Hematopoietic multipotent progenitor cell treated with erythropoietin and hydrocortisone succinate and interleukin-3 and kit ligand, for 8 days (in vitro differentiated cells): ENCODE measurements at regions not wholly inside any gene's neighbourhood (a gene's known extent, or its start where the extent isn't known, plus 50 kb on each side); places are given as distances from the start of the nearest gene placed in this dataset.

Experiments used
- DNase-seq: peaks from one replicate; pipeline ENCODE4 v3.0.0-alpha.2; 2015

DNA sequence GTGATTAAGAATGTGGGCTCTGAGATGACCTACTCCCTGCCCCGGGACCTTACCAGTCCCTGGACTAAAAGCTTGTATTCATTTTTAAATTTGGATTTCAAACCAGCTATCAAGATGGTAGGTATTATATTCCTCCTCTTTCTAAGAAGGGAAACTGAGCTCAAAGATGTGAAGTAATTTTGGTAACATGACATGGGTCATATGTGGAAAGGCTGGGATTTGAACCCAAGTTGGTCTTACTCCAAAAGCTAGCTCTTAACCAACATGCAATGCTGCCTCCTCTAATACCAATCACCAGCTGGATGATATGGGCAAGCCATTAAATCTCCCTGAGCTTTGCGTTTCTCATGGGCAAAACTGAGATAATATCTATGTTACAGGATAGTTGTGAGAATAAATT lies 166.4 kb upstream of the SLC38A2 start:
- no peak for DNase-seq

DNA sequence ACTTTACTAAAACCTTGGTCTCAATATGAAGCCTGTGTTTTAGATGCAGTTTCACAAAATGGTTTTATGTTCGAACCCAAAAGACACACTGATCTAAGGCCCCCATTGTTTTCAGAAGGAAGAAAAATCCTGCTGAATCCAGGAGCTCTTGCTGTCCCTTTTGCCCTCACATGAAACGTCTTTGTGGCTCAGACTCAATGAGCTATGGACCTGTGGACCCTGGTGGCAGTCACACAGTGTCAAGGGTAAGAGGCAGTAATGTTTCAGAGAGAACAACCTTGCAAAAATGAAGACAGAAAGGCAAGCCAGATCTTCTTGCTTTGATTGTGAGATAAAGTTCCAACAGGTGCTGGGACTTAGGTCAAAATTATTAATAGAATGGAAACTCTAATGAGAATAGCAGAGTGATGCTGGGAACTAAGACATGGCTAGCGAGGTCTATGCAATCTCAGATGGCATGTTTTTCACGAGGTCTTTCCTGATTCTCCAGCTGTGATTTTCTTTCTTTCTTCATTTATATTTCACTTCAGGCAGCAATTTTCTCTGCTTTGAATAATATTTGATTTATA lies 164.9 kb upstream of the SLC38A2 start:
- DNase-seq = no peak

DNA sequence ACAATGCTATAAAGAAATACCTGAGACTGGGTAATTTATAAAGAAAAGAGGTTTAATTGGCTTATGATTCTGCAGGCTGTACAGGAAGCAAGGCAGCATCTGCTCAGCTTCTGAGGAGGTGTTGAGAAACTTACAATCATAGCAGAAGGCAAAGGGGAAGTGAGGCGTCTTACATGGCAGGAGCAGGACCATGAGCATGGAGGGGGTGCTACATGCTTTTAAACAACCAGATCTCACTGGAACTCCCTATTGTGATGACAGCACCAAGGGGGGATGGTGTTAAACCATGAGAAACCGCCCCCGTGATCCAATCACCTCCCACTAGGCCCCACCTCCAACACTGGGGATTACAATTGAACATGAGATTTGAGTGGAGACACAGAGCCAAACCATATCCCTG lies 163.7 kb upstream of the SLC38A2 start:
- DNase-seq = peak; percentile 4

DNA sequence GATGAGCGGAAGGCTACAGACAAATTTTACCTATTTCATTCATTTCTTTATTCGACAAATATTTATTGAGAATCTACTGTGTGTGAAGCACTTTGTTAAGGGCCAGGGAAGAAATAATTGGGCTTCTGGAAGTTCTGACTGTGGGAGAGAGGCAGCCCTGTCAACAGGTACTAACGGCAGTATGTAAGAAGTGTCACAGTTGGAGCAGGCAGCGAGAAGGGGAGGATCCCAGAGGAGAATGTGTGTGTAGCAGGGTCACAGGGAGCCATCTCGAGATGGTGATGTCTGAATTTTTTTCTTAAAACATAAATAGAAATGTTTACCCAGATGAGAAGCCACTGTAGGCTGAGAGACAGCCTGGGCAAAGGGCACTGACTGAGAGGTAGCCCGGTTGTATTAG lies 163.3 kb upstream of the SLC38A2 start:
- DNase-seq = no peak

DNA sequence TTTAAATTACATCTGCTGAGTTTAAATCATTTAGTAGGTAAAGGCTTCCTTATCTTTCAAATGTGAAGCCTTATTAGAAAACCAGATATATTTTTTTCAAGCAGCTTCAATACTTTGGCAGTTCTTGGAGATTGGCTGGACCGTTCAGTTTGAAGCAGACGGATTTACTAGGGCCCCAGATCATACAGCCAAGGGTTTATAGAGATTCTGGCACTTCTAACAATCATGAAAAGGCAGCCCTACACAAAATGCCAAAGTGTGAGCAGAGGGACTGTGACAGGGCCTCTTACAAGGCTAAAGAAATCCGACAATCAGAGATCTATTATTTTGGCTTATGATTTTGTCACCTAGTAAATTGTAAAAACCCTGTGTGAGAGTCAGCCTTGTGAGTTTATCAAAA lies 162.8 kb upstream of the SLC38A2 start:
- no peak for DNase-seq

DNA sequence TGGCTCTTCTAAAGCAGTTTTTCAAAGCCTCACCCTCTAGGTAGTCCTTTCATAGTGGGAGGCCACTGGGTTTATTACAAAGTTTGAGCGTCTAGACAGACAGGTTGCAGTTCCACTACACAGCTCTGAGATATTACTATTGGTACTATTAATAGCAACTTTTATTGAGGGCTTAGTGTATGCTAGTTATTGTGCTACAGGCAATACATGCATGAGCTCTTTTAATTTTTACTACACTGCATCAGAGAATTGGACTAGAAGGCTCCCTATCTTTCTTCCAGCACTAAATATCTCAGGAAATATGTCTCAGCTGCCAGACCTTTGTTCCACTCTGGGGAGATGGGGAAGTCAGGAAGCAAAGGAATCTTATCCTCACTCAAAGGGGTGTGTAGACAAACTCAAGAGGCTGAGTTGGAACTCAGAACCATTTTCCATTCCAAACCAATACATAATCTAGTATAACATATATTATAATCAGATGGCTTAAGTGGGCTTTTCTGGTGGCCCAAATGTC lies 161.8 kb upstream of the SLC38A2 start:
- no peak for DNase-seq

DNA sequence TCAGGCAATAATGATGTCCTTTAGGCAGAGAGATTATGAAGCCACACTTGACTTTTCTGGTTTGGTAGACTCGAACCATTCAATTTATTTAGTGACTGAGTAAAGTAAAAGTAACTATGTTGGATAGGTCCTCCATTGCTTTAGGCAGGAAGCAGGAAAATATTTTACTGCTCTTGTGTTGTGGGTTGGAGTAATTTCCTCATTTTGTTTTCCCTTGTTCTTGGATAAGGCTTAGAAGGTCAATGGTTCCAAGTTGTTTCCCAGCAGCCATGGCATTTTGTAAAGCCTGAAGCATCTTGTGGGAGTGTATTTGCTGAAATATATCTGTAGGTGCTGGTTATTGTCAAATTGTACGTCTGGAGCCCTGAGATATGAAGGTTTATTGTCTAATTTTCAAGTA lies 161.2 kb upstream of the SLC38A2 start:
- DNase-seq = no peak

DNA sequence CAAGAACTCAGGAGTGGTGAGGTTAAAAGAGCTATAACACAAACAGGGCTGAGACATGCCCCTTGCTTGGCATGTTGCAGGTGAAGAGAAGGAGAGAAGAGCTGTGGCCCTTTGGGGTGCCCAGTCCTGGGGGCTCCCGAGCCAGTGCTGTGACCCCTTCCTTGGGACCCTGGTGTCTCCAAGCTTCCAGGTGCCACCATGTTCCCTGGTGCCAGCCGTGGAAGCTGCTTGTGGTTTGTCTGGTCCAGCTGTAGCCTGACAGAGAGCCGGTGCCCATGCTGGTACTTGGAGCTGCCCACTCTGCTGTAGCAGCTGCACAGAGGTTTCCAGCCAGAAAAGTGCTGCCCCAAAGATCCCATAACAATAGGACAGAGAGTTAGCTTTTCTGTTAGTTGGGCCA lies 159.2 kb upstream of the SLC38A2 start:
- no peak for DNase-seq

DNA sequence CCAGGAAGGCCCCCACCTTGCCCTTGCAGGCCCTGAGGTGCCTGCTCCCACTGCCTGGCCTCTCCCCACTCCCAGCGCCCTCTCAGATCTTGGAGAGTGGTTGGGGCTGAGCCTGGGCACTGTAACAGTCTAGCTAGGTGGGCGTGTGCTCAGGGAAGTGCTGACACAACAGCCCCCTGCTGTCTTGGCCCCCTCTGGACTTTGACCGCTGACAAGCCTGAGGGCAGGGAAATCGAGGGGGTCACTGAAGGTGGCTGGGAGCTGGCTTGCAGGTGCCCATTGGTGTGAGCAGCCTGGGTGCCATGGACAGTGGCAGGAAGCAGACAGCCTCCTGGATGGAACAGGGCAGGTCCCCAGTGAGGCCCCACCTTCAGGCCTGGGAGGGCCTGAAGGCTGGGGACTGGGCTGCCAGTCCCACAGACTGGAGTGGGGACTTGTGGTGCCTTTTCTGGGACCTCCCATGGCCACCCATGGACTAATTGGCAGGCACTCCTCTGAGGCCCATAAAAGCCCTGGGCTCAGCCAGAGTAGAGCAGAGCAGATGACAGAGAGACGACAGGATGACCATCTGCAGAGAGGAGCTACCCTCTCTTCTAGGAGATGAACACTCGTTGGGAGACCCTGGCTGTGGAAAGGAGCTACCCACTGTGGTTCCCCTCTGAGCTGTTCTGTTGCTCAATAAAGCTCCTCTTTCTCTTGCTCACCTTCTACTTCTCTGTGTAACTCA lies 158.6 kb upstream of the SLC38A2 start:
- DNase-seq = no peak

DNA sequence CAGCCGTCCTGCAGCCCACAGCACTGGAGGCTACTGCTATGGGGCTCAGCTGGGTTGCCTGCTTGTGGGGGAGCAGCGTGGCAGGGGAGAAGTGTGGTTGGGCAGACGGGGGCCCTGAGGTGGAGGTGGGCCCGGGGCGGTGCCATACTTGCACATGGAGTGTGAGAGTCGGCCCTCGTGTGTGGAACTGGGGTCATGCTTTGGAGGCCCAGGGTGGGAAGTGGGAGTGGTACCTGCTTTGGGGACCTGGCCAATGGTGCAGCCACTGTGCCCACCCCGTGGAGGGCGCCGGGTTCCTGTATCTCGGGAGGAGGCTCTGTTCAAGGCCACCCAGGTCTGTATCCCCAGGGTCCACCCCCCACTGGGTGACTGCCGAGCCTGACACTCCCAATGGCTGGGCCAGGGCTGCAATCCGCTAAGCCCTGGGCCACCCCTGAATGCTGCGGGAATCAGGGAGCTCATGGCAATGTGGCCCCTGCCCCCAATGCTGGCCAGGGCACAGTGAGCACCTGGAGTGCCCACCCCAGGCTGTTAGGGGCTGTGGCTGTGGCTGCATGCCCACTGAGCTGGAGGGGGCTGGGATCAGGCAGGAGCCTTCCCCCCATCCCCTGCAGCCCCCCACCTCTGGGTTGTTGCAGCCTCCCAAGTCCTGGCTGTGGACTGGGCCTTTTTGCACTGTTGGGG lies 157.9 kb upstream of the SLC38A2 start:
- DNase-seq = no peak

DNA sequence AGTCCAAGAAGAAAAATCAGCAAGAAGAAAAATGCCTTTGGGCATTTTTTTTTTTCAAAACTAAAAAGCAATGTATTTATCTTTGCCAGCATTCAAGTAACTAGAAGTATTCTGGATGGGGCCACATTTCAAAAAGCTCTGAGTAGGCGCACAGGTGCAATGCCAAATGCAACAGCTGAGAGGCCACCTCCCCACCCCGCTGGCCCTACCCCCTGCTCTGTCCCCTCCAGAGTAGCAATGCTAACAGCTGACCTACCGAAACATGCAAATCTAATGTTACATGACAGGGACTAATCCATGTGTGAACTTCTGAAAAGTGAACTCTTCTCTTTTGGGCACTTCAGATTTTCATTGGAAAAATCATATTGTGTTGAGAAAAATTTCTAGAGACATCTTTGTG lies 153.7 kb upstream of the SLC38A2 start:
- no peak for DNase-seq

DNA sequence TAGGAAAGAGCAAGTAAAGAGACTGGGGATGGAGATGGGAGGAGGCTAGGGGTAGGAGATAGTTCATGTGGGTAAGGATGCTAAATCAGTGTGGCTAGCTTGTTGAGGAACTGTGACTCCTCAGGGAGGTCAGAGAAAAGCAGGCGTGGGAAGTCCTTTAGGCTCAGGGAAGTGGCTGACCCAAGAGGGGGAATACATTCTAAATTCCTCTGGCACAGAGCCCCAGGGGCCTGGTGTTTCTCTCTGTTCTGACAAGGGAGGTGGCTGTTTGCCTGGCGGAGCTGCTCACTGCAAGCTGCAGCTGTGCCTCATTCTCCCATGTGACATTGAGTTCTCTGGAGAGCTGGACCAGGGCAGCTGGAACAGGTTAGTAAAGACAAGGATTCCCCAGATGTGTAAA lies 152.2 kb upstream of the SLC38A2 start:
- DNase-seq = no peak

DNA sequence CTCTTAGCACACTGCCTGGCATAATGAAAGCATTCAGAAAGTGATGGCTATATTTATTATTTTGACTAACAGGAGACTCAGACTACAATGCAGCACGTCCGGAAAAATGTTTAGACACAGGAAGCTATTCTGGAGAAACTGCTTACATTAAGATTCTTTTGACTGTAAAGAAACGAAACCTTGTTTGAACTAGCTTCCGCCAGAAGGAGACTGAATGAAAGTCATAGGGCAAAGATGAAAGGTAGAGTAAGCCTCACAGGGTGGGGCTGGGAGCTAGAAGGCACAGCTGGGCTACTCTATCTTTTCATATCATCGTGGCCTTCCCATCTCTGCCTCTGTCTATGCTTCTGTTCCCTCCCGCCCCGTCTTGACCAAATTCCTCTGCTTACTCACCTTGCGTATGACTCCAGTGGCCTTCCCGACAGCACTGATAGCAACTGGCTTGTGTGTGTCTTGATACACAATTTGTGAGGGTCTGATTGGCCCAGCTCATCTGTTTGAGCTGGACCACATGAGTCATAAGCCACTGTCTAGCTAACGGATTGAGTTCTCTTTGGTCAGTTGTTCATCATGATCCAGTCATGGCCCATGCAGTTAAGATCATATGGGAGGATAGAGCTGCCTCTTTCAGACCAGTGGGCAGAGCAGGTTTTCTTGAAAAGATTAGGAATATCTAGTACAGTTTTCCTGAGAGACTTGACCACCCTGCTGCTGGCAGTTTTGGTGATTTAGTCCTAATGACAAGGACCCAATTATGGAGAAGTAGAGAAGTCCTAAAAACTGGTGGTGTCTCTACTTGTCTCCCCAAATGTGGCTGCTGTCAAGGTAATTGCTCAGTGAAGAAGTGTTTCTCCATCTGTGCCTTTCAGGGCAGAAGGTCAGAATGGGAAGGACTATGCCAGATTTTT lies 151.5 kb upstream of the SLC38A2 start:
- DNase-seq = no peak

DNA sequence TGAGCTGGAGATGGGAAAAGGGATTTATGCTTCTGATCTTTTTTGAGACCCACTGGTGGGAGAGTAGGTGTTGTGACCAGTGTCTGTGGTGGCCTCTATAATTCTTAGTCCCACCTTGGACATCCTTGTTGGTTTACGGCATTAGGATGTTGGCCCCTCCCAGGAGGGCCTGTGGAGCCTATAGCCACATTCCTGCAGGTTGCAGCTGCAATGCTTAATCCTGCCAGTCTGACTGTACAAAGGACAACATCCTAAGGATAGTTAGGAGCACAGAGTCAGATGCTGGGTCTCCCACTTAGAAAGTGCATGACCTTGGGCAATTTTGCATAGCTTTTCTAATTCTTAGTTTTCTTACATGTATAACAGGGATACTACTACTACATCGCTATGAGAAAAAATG lies 150.9 kb upstream of the SLC38A2 start:
- no peak for DNase-seq

DNA sequence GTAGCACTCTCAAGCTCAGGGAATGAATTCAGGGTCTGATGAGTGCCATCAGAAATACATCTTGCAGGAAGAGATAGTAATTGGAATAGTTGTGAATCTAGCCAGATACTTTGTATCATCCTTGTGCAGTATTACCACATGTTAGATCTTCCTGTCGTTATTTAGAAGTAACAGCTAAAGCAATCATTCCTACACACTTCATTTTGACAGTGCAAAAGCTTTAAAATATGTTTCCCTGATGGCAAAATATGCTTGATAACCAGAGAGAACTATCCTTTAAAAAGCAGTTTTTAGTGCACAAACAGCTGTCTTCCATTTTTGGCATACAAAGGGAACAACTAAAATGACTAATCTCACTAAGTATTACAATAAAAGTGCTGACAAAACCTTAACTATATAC lies 149.5 kb upstream of the SLC38A2 start:
- no peak for DNase-seq

DNA sequence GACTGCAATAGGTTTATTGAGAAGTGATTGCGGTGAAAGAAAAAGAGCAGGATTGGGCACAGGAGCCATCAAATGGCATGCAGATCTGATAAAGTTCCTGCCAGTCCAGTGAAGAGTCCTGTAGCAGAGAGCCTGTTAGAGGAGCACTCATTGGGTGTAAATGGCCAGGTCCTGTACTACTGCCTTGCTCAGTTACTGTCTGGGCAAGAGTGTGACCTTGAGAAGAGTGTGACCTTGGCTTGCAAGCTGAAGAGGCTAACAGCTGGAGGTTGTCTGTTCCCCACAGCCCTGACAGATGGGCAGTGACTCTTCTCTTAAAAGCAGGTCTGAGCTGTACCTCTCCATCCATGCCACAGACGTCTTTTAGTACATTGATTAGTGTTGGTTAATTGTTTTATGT lies 148.6 kb upstream of the SLC38A2 start:
- DNase-seq = no peak

DNA sequence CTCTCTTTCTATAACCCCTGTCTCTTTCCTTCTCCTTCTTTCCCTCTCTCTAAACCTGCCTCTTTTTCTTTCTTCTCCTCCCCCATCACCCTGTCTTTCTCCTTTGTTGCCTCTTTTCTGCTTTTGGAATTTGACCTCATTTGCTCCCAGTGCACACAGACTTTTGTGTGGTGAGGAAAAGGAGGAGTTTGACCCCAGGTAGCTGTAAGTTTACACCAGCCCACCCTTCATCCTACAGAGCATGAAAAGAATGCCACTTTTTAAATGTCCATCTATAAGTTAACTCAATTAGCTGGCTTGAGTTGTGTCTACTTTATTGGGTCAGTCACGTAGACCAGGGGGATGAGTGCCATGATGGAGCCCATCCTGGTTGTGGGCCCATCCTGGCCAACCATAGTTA lies 146.8 kb upstream of the SLC38A2 start:
- no peak for DNase-seq

DNA sequence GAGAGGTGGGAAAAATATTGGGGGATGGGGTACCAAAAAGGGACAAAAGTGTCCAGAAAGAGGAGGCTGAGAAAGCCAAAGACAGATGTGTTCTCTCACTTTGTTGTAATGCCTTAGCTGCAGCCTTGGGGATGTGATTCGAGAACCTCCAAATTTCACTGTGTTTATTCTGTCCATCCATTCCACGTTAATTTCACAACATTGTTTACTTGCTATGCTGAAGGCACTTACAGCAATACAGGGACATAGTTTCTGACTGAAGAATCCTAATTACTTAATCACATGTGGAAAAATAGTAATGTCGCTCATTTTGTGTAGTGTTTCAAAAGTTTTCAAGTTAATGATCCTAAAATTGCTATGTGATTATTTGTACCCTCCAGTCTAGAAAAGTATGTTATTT lies 146.2 kb upstream of the SLC38A2 start:
- DNase-seq = no peak

DNA sequence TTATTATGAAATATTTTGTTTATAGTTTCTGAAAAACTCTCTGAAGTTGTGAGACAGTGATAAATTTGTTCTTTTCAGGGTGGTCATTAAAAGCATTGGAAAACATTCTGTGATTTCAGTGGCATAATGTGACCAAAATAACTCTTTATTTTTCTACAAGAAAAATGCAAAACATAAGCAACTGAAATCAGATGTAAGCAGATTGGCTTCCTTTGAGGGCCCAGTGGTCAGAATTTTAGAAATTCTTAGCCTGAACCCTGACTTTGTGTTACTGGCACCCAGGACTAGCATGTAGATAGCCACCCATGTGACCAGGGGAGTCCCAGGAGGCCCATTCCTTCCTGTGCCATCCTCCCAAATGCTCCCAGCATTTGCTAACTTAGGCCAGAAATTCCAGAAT lies 145.6 kb upstream of the SLC38A2 start:
- DNase-seq = no peak

DNA sequence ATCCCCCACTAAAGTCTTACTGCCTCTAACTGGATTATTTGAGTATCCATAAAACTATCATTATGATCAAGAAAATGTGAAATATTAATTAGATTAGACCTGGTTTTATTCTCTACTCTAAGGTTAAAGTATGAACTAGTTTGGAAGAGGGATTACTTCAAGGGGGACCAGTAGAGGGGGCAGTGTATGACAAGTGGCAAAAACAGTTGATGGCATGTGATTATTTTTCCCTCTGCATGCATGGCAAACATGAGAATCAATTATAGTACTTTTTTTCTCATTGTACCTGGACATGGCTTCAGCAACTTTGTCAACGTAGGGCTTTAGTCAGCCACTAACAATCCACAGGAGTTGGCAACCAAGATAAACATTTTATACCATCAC lies 145.0 kb upstream of the SLC38A2 start:
- DNase-seq = no peak

DNA sequence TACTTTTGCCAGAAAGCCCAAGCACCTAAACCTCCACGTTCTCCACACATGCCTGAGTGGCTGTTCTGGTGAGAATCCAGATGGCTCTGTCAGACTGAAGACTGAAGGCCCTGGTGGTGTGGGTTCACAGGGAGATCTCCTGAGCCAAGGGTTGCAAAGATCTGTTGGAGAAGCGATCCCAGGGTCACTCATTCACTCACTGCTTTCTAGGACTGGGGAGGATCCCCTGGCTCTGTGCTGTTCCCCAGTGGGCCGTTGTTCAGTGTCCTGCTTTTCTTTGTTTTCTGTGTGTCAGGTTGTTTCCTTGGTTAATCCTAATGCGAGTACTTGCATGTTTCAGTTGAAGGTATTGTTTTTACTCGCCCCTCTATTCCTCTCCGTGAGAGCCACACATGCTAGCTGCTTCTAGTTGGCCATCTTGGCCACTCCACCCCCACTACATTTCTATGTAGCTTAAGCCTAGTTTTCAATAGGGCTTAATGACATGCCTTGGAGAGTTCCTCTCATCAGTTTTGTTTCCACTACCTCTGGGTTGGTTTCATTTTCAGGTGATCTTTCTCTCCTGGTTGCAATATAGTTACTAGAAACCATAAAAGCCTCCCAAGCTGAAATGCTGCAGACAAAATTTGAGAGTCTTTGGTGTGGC lies 144.5 kb upstream of the SLC38A2 start:
- no peak for DNase-seq

DNA sequence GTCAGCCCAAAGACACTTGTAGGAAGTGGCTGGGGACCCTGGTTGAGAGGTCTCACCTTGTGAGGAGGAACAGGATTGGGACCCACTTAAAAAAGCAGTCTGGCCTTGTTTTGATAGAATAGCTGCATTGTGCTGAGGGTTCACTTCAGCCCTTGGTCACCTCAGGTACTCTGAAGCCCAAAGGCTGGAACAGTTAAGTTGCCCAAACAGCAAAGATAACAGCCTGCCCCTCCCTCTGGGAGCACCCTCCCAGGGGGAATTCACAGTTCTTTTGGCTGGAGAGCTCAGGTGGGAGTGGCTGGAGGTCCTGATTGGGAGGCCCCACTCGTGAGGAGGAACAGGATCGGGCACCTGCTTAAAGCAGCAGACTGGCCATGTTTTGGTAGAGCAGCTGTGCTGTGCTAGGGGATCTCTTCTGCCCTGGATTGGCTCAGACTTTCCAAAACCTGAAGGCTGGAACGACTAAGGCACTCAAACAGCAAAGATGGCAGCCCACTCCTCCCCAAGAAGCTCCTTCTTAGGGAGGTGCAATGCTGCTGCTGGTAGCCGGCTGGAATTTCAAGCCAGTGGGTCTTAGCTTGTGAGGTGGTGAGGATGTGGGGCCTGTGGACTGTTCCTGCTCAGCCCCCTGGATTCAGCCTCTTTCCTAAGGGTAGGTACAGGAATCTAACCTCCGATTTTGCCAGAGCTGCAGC lies 143.8 kb upstream of the SLC38A2 start:
- DNase-seq = no peak
